ENCODE measurements at regions not wholly inside any gene's neighbourhood (a gene's known extent, or its start where the extent isn't known, plus 50 kb on each side); places are given as distances from the start of the nearest gene placed in this dataset.

DNA sequence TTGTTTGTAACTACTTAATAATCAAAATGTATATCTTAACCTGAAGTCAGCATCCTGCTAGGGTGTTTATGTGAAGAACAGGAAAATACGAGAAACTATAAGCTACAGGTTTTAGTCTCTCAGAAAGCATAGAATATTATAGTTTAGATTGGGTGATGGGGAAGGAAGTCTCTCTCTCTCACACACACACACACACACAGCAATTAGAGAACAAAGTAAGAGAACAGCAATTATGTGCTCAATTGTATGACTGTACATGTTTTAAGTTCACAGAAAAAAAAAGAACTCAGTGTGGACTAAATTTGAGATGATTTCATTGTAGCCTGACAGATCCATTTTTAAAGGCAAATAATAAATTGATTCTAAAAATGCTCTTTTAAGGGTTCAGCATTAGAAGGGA, 94.3 kb upstream of the ZNF516 start:
- H3K4me3 ChIP-seq (ENCODE audit: low read depth, low read length), result no peak overlapping the region
- TF ChIP-seq ZNF157 (tag by site-specific recombination; IDR thresholded peaks at IDR 0.05) (no peak), ZBTB17 (tag by site-specific recombination; IDR thresholded peaks at IDR 0.05) (no peak), MYNN (tag by site-specific recombination; IDR thresholded peaks at IDR 0.05; ENCODE audit: borderline replicate concordance) (no peak), ZNF670 (tag by site-specific recombination; IDR thresholded peaks at IDR 0.05; ENCODE audit: low read depth) (no peak), SCRT2 (tag by site-specific recombination; IDR thresholded peaks at IDR 0.05) (no peak), KLF10 (tag by site-specific recombination; IDR thresholded peaks at IDR 0.05) (no peak)
- TF ChIP-seq, protein P1, sequence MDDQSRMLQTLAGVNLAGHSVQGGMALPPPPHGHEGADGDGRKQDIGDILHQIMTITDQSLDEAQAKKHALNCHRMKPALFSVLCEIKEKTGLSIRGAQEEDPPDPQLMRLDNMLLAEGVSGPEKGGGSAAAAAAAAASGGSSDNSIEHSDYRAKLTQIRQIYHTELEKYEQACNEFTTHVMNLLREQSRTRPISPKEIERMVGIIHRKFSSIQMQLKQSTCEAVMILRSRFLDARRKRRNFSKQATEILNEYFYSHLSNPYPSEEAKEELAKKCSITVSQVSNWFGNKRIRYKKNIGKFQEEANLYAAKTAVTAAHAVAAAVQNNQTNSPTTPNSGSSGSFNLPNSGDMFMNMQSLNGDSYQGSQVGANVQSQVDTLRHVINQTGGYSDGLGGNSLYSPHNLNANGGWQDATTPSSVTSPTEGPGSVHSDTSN (CRISPR knock-in tag; IDR thresholded peaks at IDR 0.05), result no peak
- POLR2A ChIA-PET, result no interaction called here

GRCh38 chr18:76588601-76589226, 93.7 kb upstream of the ZNF516 start:
- no peak overlapping the region for H3K27ac ChIP-seq (ENCODE audit: extremely low read depth, low read depth, low read length)

More for the DNA sequence above, 94.3 kb upstream of the ZNF516 start:
- Histone ChIP-seq H3K4me1 (ENCODE audit: control insufficient read depth, insufficient read depth, low read length) (peaks cover 2% of the 10 kb centered on the region; the same call in 1 of the 2 replicates), H3K9me3 (ENCODE audit: control insufficient read depth, insufficient read depth, low read depth, low read length) (no peaks in the 10 kb centered on the region), H3K27ac (ENCODE audit: extremely low read depth, low read depth, low read length) (no peak overlapping the region), H3K36me3 (ENCODE audit: control insufficient read depth in 2 of 2, insufficient read depth in 1 of 2, low read length in 2 of 2) (no peaks in the 10 kb centered on the region)
- CTCF ChIA-PET, result interaction anchor here (0.6 to 1.3 kb wide), 3 partner anchors 15 to 1626 kb away, joined by 3 read pairs; no protein-coding TSS in a partner anchor

DNA sequence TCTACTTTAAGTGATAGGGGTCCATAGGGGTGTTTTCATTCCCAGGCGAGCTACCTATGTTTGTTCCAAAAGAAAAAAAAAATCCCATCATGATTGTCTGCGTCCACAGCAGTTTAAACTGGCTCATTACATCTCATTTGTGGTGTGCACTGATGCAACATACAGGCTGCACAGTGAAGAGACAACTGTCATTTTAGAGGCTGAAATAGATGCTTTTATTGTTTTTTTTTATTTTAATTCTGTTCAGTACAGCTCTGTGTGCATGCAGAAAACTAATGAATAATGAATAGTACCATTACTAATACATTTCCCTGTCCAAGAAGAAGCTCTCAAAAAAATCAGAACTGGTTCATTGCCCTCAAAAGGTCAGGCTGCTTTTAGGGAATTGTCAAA, 92.8 kb upstream of the ZNF516 start:
- Histone ChIP-seq H3K4me1 (ENCODE audit: control insufficient read depth, insufficient read depth, low read length) (peaks cover 2% of the 10 kb centered on the region; the same call in 1 of the 2 replicates), H3K4me3 (ENCODE audit: low read depth, low read length) (no peak overlapping the region), H3K36me3 (ENCODE audit: control insufficient read depth in 2 of 2, insufficient read depth in 1 of 2, low read length in 2 of 2) (no peaks in the 10 kb centered on the region), H3K27ac (ENCODE audit: extremely low read depth, low read depth, low read length) (no peak overlapping the region), H3K9me3 (ENCODE audit: control insufficient read depth, insufficient read depth, low read depth, low read length) (no peaks in the 10 kb centered on the region)
- CTCF ChIA-PET, result interaction anchor here (1.3 kb wide), 1 partner anchor 16 kb away, joined by 3 read pairs; no protein-coding TSS in a partner anchor
- no peak for TF ChIP-seq KLF9 (tag by site-specific recombination; IDR thresholded peaks at IDR 0.05; ENCODE audit: low read depth)
- TF ChIP-seq KLF10 (tag by site-specific recombination; IDR thresholded peaks at IDR 0.05), result no peak
- POLR2A ChIA-PET, result no interaction called here

More at GRCh38 chr18:76588601-76589226, 93.7 kb upstream of the ZNF516 start:
- TF ChIP-seq ZNF341 (tag by site-specific recombination; IDR thresholded peaks at IDR 0.05; ENCODE audit: low read depth) (no peak), GFI1B (tag by site-specific recombination; IDR thresholded peaks at IDR 0.05) (no peak)
- Histone ChIP-seq H3K4me1 (ENCODE audit: control insufficient read depth, insufficient read depth, low read length) (peaks cover 2% of the 10 kb centered on the region; the same call in 1 of the 2 replicates), H3K36me3 (ENCODE audit: control insufficient read depth in 2 of 2, insufficient read depth in 1 of 2, low read length in 2 of 2) (no peaks in the 10 kb centered on the region), H3K4me3 (ENCODE audit: low read depth, low read length) (no peak overlapping the region), H3K9me3 (ENCODE audit: control insufficient read depth, insufficient read depth, low read depth, low read length) (no peaks in the 10 kb centered on the region)
- ChIA-PET POLR2A (no interaction called here), CTCF (interaction anchor here (0.6 to 1.3 kb wide), 2 partner anchors 15 to 1625 kb away, joined by 3 read pairs; no protein-coding TSS in a partner anchor)

DNA sequence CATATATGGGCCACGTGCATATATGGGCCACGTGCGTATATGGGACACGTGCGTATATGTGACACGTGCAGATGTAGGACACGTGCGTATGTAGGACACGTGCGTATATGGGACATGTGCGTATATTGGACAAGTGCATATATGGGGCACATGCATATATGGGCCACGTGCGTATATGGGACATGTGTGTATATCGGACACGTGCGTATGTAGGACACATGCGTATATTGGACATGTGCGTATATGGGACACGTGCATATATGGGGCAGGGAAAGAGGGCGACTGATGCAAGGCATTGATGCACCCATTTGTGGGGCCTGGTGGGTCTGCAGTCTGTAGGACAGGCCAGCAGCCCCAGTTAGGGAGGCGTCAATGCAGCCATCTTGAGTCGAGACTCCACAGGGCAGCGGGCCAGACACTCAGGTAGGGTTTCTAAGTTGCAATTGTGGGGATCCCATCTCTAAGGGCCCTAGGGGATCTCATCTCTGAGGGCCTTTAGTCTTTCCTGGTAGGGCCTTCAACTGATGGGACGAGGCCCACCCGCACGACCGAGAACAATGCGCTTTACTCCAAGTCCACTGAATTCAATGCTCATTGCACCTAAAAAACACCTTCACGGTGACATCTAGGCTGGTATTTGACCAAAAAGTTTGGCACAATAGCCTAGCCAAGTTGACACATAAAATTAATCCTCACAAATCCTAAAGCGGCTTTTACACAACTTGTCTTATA, 92.3 kb upstream of the ZNF516 start:
- Histone ChIP-seq H3K9me3 (ENCODE audit: control insufficient read depth, insufficient read depth, low read depth, low read length) (no peaks in the 10 kb centered on the region), H3K36me3 (ENCODE audit: control insufficient read depth in 2 of 2, insufficient read depth in 1 of 2, low read length in 2 of 2) (no peaks in the 10 kb centered on the region), H3K4me3 (ENCODE audit: low read depth, low read length) (no peak overlapping the region), H3K4me1 (ENCODE audit: control insufficient read depth, insufficient read depth, low read length) (peaks cover 2% of the 10 kb centered on the region; the same call in 1 of the 2 replicates), H3K27ac (ENCODE audit: extremely low read depth, low read depth, low read length) (no peak overlapping the region)
- ChIA-PET POLR2A (no interaction called here), CTCF (interaction anchor here (0.6 kb wide), 1 partner anchor 216 kb away, joined by 5 read pairs; no protein-coding TSS in a partner anchor)
- no peak for TF ChIP-seq WT1 (tag by site-specific recombination; IDR thresholded peaks at IDR 0.05)
- peak; percentile 94 for TF ChIP-seq ZNF10 (tag by site-specific recombination; IDR thresholded peaks at IDR 0.05)

Measured in HEK293 (cell line).